ENCODE measurements at regions not wholly inside any gene's neighbourhood (a gene's known extent, or its start where the extent isn't known, plus 50 kb on each side); places are given as distances from the start of the nearest gene placed in this dataset.

DNA sequence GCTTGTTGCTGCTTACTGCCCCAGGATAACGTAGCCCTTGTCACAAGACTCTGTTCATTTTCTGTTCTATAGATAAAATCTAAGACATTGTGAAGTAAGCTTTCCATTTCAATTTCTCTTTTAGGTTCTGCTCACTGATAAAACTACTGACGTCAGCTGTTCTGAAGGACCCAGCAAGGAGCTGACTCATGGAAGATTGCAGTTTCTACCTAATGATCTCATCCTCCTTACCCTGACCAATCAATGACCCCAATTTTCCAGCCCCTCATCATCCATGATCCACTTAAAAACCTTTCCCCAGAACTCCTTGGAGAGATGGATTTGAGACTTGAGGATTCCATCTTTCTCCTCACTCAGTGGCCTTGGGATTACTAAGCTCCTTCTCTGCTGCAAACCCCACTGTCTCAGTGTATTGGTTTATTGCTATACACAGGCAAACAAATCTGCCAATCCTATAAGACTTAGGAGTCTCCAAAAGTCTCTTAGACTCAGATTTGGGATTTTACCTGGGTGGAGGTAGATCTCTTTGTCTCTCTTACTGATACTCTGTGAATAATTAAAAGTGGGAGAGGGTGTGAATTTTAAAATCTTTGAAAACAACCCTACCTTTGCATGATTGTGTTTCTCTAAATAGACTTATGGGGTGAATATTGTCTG is 109.2 kb upstream of the TRIM24 start:
- TF ChIP-seq, protein P1, sequence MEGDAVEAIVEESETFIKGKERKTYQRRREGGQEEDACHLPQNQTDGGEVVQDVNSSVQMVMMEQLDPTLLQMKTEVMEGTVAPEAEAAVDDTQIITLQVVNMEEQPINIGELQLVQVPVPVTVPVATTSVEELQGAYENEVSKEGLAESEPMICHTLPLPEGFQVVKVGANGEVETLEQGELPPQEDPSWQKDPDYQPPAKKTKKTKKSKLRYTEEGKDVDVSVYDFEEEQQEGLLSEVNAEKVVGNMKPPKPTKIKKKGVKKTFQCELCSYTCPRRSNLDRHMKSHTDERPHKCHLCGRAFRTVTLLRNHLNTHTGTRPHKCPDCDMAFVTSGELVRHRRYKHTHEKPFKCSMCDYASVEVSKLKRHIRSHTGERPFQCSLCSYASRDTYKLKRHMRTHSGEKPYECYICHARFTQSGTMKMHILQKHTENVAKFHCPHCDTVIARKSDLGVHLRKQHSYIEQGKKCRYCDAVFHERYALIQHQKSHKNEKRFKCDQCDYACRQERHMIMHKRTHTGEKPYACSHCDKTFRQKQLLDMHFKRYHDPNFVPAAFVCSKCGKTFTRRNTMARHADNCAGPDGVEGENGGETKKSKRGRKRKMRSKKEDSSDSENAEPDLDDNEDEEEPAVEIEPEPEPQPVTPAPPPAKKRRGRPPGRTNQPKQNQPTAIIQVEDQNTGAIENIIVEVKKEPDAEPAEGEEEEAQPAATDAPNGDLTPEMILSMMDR (conservative IDR thresholded peaks at IDR 0.05; ENCODE audit: low read depth, low read length) = no peak
- TF ChIP-seq RFX5 (IDR thresholded peaks at IDR 0.05; ENCODE audit: low read depth, low read length) = no peak
- TF ChIP-seq BHLHE40 (IDR thresholded peaks at IDR 0.05; ENCODE audit: low read depth, low read length) = no peak
- no peak for TF ChIP-seq POLR2A (IDR thresholded peaks at IDR 0.05; ENCODE audit: low read depth, low read length)
- TF ChIP-seq FOS (IDR thresholded peaks at IDR 0.05; ENCODE audit: low read depth, low read length) = no peak
- TF ChIP-seq NFE2L2 (IDR thresholded peaks at IDR 0.05; ENCODE audit: low read depth, low read length) = no peak
- TF ChIP-seq MAFK (IDR thresholded peaks at IDR 0.05; ENCODE audit: low read depth, low read length) = peak; percentile 36; the same call in 1 of the 2 replicates
- TF ChIP-seq MAZ (IDR thresholded peaks at IDR 0.05; ENCODE audit: borderline replicate concordance, low read depth, low read length) = no peak
- TF ChIP-seq CHD1 (IDR thresholded peaks at IDR 0.05; ENCODE audit: low read depth, low read length) = no peak
- TF ChIP-seq SMC3 (IDR thresholded peaks at IDR 0.05; ENCODE audit: low read depth, low read length) = no peak
- no peak for TF ChIP-seq CEBPB (IDR thresholded peaks at IDR 0.05; ENCODE audit: low read depth, low read length)
- no peak for TF ChIP-seq RAD21 (IDR thresholded peaks at IDR 0.05; ENCODE audit: low read length)
- TF ChIP-seq MXI1 (IDR thresholded peaks at IDR 0.05; ENCODE audit: borderline replicate concordance, low read depth, low read length) = no peak
- TF ChIP-seq, protein P2, sequence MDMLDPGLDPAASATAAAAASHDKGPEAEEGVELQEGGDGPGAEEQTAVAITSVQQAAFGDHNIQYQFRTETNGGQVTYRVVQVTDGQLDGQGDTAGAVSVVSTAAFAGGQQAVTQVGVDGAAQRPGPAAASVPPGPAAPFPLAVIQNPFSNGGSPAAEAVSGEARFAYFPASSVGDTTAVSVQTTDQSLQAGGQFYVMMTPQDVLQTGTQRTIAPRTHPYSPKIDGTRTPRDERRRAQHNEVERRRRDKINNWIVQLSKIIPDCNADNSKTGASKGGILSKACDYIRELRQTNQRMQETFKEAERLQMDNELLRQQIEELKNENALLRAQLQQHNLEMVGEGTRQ (IDR thresholded peaks at IDR 0.05; ENCODE audit: low read depth, low read length) = no peak

Data from IMR-90 (cell line).